ENCODE measurements at regions not wholly inside any gene's neighbourhood (a gene's known extent, or its start where the extent isn't known, plus 50 kb on each side); places are given as distances from the start of the nearest gene placed in this dataset.

- ChIA-PET POLR2A (no interaction called here), CTCF (no interaction called here)
- TF ChIP-seq FOXK2 (IDR thresholded peaks at IDR 0.05) (no peak), FOXA1 (IDR thresholded peaks at IDR 0.05) (no peak), SUZ12 (IDR thresholded peaks at IDR 0.05) (no peak), CTBP1 (IDR thresholded peaks at IDR 0.05; ENCODE audit: borderline replicate concordance) (no peak), LEF1 (IDR thresholded peaks at IDR 0.05; ENCODE audit: borderline replicate concordance) (no peak), ELF4 (IDR thresholded peaks at IDR 0.05) (no peak), ZNF384 (IDR thresholded peaks at IDR 0.05) (no peak), FOXM1 (IDR thresholded peaks at IDR 0.05; ENCODE audit: borderline replicate concordance) (no peak)
- DNase-seq (ENCODE audit: extremely low spot score) = no peak
Observed at GRCh38 chr11:45444796-45445195, 158.7 kb upstream of the SYT13 start.

GRCh38 chr11:45440111-45440510, 154.0 kb upstream of the SYT13 start:
- no peak for DNase-seq (ENCODE audit: extremely low spot score)
- CTCF ChIA-PET = no interaction called here
- POLR2A ChIA-PET = no interaction called here
- TF ChIP-seq SUZ12 (IDR thresholded peaks at IDR 0.05) (no peak), ELF4 (IDR thresholded peaks at IDR 0.05) (no peak), NFRKB (IDR thresholded peaks at IDR 0.05) (no peak), ZNF384 (IDR thresholded peaks at IDR 0.05) (no peak), FOXK2 (IDR thresholded peaks at IDR 0.05) (no peak), PKNOX1 (IDR thresholded peaks at IDR 0.05) (no peak), LEF1 (IDR thresholded peaks at IDR 0.05; ENCODE audit: borderline replicate concordance) (no peak), CTBP1 (IDR thresholded peaks at IDR 0.05; ENCODE audit: borderline replicate concordance) (no peak), FOXM1 (IDR thresholded peaks at IDR 0.05; ENCODE audit: borderline replicate concordance) (no peak), L3MBTL2 (conservative IDR thresholded peaks at IDR 0.05) (no peak), SP1 (IDR thresholded peaks at IDR 0.05) (no peak), TARDBP (IDR thresholded peaks at IDR 0.05) (no peak), HDGF (IDR thresholded peaks at IDR 0.05; ENCODE audit: borderline replicate concordance) (no peak), ARNT (IDR thresholded peaks at IDR 0.05) (no peak), BHLHE40 (IDR thresholded peaks at IDR 0.05; ENCODE audit: borderline replicate concordance) (no peak), FOXA1 (IDR thresholded peaks at IDR 0.05) (no peak)

GRCh38 chr11:45436966-45437365, 150.8 kb upstream of the SYT13 start:
- POLR2A ChIA-PET = no interaction called here
- no peak for TF ChIP-seq CTBP1 (IDR thresholded peaks at IDR 0.05; ENCODE audit: borderline replicate concordance)
- TF ChIP-seq L3MBTL2 (conservative IDR thresholded peaks at IDR 0.05) = no peak
- no peak for TF ChIP-seq FOXA1 (IDR thresholded peaks at IDR 0.05)
- no peak for TF ChIP-seq ARNT (IDR thresholded peaks at IDR 0.05)
- no peak for TF ChIP-seq ZNF384 (IDR thresholded peaks at IDR 0.05)
- no peak for TF ChIP-seq LEF1 (IDR thresholded peaks at IDR 0.05; ENCODE audit: borderline replicate concordance)
- TF ChIP-seq SP1 (IDR thresholded peaks at IDR 0.05) = no peak
- no peak for TF ChIP-seq FOXK2 (IDR thresholded peaks at IDR 0.05)
- no peak for TF ChIP-seq ELF4 (IDR thresholded peaks at IDR 0.05)
- no peak for TF ChIP-seq FOXM1 (IDR thresholded peaks at IDR 0.05; ENCODE audit: borderline replicate concordance)
- TF ChIP-seq BHLHE40 (IDR thresholded peaks at IDR 0.05; ENCODE audit: borderline replicate concordance) = no peak
- TF ChIP-seq NFRKB (IDR thresholded peaks at IDR 0.05) = no peak
- TF ChIP-seq HDGF (IDR thresholded peaks at IDR 0.05; ENCODE audit: borderline replicate concordance) = no peak
- TF ChIP-seq PKNOX1 (IDR thresholded peaks at IDR 0.05) = no peak
- TF ChIP-seq SUZ12 (IDR thresholded peaks at IDR 0.05) = no peak
- no peak for TF ChIP-seq TARDBP (IDR thresholded peaks at IDR 0.05)
- no peak for DNase-seq (ENCODE audit: extremely low spot score)
- CTCF ChIA-PET = no interaction called here

- no peak for DNase-seq (ENCODE audit: extremely low spot score)
- TF ChIP-seq FOXK2 (IDR thresholded peaks at IDR 0.05) = no peak
- TF ChIP-seq CTBP1 (IDR thresholded peaks at IDR 0.05; ENCODE audit: borderline replicate concordance) = no peak
- no peak for TF ChIP-seq LEF1 (IDR thresholded peaks at IDR 0.05; ENCODE audit: borderline replicate concordance)
- no peak for TF ChIP-seq ELF4 (IDR thresholded peaks at IDR 0.05)
- no peak for TF ChIP-seq SP1 (IDR thresholded peaks at IDR 0.05)
- no peak for TF ChIP-seq L3MBTL2 (conservative IDR thresholded peaks at IDR 0.05)
- TF ChIP-seq SUZ12 (IDR thresholded peaks at IDR 0.05) = no peak
- no peak for TF ChIP-seq ARNT (IDR thresholded peaks at IDR 0.05)
- ChIA-PET CTCF (no interaction called here), POLR2A (no interaction called here)
Observed at GRCh38 chr11:45436118-45436517, 150.0 kb upstream of the SYT13 start.

GRCh38 chr11:45435706-45436105, 149.6 kb upstream of the SYT13 start:
- ChIA-PET POLR2A (no interaction called here), CTCF (no interaction called here)
- no peak for DNase-seq (ENCODE audit: extremely low spot score)
- TF ChIP-seq LEF1 (IDR thresholded peaks at IDR 0.05; ENCODE audit: borderline replicate concordance) = no peak
- TF ChIP-seq BHLHE40 (IDR thresholded peaks at IDR 0.05; ENCODE audit: borderline replicate concordance) = no peak
- no peak for TF ChIP-seq FOXK2 (IDR thresholded peaks at IDR 0.05)
- TF ChIP-seq FOXM1 (IDR thresholded peaks at IDR 0.05; ENCODE audit: borderline replicate concordance) = no peak
- no peak for TF ChIP-seq NFRKB (IDR thresholded peaks at IDR 0.05)
- TF ChIP-seq HDGF (IDR thresholded peaks at IDR 0.05; ENCODE audit: borderline replicate concordance) = no peak
- TF ChIP-seq PKNOX1 (IDR thresholded peaks at IDR 0.05) = no peak
- no peak for TF ChIP-seq ELF4 (IDR thresholded peaks at IDR 0.05)
- no peak for TF ChIP-seq SP1 (IDR thresholded peaks at IDR 0.05)
- no peak for TF ChIP-seq SUZ12 (IDR thresholded peaks at IDR 0.05)
- TF ChIP-seq ARNT (IDR thresholded peaks at IDR 0.05) = no peak
- TF ChIP-seq TARDBP (IDR thresholded peaks at IDR 0.05) = no peak
- TF ChIP-seq L3MBTL2 (conservative IDR thresholded peaks at IDR 0.05) = no peak
- TF ChIP-seq ZNF384 (IDR thresholded peaks at IDR 0.05) = no peak
- TF ChIP-seq CTBP1 (IDR thresholded peaks at IDR 0.05; ENCODE audit: borderline replicate concordance) = no peak
- TF ChIP-seq FOXA1 (IDR thresholded peaks at IDR 0.05) = no peak

- DNase-seq (ENCODE audit: extremely low spot score) = no peak
- POLR2A ChIA-PET = no interaction called here
Observed at GRCh38 chr11:45432910-45433309, 146.8 kb upstream of the SYT13 start.

More at GRCh38 chr11:45432910-45433309, 146.8 kb upstream of the SYT13 start:
- TF ChIP-seq FOXA1 (IDR thresholded peaks at IDR 0.05) (no peak), CTBP1 (IDR thresholded peaks at IDR 0.05; ENCODE audit: borderline replicate concordance) (no peak), LEF1 (IDR thresholded peaks at IDR 0.05; ENCODE audit: borderline replicate concordance) (no peak), SUZ12 (IDR thresholded peaks at IDR 0.05) (no peak), NFRKB (IDR thresholded peaks at IDR 0.05) (no peak), HDGF (IDR thresholded peaks at IDR 0.05; ENCODE audit: borderline replicate concordance) (no peak), FOXM1 (IDR thresholded peaks at IDR 0.05; ENCODE audit: borderline replicate concordance) (no peak), PKNOX1 (IDR thresholded peaks at IDR 0.05) (no peak), ELF4 (IDR thresholded peaks at IDR 0.05) (no peak)
- CTCF ChIA-PET = no interaction called here
